Gastrocnemius medialis (tissue), 4 donors: ENCODE measurements at regions not wholly inside any gene's neighbourhood (a gene's known extent, or its start where the extent isn't known, plus 50 kb on each side); places are given as distances from the start of the nearest gene placed in this dataset.

Experiments
- POLR2A ChIP-seq, 2 donors: fragments of 450-650 bp; IDR thresholded peaks; one replicate each; pipeline ENCODE4 v1.6.1; 2017; ENCODE audit warnings: antibody characterized with exemption in 2 of 2, mild to moderate bottlenecking in 2 of 2, moderate library complexity in 2 of 2
- TF ChIP-seq, protein P1 (sequence below), 5 experiments: fragments of 450-650 bp in 3 of 5; fragments of 200-600 bp in 2 of 5; sonication (generic) in 2 of 5; IDR thresholded peaks in 4 of 5; conservative IDR thresholded peaks in 1 of 5; 1 replicate in 4 of 5; 2 replicates in 1 of 5; pipeline ENCODE4 v1.5.1; 2016 to 2019; ENCODE audit warnings: antibody characterized with exemption in 5 of 5, mild to moderate bottlenecking in 3 of 5, moderate library complexity in 3 of 5

DNA sequence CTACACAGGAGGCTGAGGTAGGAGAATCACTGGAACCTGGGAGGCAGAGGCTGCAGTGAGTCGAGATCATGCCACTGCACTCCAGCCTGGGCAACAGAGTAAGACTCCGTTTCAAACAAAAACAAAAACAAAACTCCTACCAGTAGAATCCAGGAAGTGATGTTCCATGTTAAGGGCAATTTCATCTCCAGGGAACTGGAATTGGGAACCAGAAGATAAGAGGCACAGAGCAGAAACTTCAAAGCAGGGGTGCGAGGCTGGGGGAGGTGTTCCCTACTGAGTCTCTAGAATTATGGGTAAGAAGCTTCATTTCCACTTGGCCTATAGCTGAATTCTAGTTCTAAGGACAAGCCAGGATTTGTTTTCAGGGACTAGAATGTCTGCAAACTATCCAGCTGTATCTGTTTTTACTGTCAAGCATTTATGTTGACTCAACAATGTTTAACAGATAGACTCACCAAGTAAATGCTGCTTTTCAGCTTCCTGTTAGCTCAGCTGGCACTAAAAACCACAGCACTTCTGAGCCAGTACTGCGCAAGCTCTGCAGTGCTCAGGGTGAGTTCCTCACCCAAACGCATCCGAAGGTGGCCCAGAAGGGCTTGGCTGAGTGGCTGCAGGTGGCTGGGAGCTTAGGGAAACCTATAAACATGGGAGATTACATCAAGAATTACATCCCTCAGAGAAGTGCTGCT lies 320.1 kb downstream of the MTRR start:
- TF ChIP-seq POLR2A (IDR thresholded peaks at IDR 0.05): no peak
- TF ChIP-seq, protein P1, sequence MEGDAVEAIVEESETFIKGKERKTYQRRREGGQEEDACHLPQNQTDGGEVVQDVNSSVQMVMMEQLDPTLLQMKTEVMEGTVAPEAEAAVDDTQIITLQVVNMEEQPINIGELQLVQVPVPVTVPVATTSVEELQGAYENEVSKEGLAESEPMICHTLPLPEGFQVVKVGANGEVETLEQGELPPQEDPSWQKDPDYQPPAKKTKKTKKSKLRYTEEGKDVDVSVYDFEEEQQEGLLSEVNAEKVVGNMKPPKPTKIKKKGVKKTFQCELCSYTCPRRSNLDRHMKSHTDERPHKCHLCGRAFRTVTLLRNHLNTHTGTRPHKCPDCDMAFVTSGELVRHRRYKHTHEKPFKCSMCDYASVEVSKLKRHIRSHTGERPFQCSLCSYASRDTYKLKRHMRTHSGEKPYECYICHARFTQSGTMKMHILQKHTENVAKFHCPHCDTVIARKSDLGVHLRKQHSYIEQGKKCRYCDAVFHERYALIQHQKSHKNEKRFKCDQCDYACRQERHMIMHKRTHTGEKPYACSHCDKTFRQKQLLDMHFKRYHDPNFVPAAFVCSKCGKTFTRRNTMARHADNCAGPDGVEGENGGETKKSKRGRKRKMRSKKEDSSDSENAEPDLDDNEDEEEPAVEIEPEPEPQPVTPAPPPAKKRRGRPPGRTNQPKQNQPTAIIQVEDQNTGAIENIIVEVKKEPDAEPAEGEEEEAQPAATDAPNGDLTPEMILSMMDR (IDR thresholded peaks at IDR 0.05 in 4 of 5, conservative IDR thresholded peaks at IDR 0.05 in 1 of 5): no peak
